Neural progenitor cell (in vitro differentiated cells): ENCODE measurements at regions not wholly inside any gene's neighbourhood (a gene's known extent, or its start where the extent isn't known, plus 50 kb on each side); places are given as distances from the start of the nearest gene placed in this dataset.

Experiments used
- CTCF ChIP-seq: fragments of 200-600 bp; sonication (generic); IDR thresholded peaks from 2 replicates; pipeline ENCODE4 v1.5.1; 2017; ENCODE audit warnings: antibody characterized with exemption, mild to moderate bottlenecking
- EZH2 ChIP-seq: fragments of 200-600 bp; sonication (generic); IDR thresholded peaks from 2 replicates; pipeline ENCODE4 v1.6.1; 2017; ENCODE audit warnings: antibody characterized with exemption, mild to moderate bottlenecking, moderate library complexity
- EZH2phosphoT487 ChIP-seq: fragments of 200-600 bp; sonication (generic); IDR thresholded peaks from 2 replicates; pipeline ENCODE4 v1.6.1; 2017; ENCODE audit warnings: antibody characterized with exemption

GRCh38 chr18:73677450-73677849 lies 470.2 kb downstream of the FBXO15 start:
- TF ChIP-seq CTCF (no peak), EZH2 (no peak), EZH2phosphoT487 (no peak)
